Stimulated activated CD4-positive, alpha-beta T cell treated with anti-CD3 and anti-CD28 coated beads, TNF-alpha, amount 100 ng/mL, for 24 hours (primary cell): ENCODE measurements at regions not wholly inside any gene's neighbourhood (a gene's known extent, or its start where the extent isn't known, plus 50 kb on each side); places are given as distances from the start of the nearest gene placed in this dataset.
"Not testable (repeated sequence)": the region's sequence is repeated elsewhere in the genome, so short reads cannot be mapped to it uniquely, and the experiment has no call there.

ENCODE experiments used
- DNase-seq, 3 experiments: peaks; one replicate each; pipeline ENCODE4 v3.0.0-alpha.2; 2020; ENCODE audit warnings: low read depth in 3 of 3

DNA sequence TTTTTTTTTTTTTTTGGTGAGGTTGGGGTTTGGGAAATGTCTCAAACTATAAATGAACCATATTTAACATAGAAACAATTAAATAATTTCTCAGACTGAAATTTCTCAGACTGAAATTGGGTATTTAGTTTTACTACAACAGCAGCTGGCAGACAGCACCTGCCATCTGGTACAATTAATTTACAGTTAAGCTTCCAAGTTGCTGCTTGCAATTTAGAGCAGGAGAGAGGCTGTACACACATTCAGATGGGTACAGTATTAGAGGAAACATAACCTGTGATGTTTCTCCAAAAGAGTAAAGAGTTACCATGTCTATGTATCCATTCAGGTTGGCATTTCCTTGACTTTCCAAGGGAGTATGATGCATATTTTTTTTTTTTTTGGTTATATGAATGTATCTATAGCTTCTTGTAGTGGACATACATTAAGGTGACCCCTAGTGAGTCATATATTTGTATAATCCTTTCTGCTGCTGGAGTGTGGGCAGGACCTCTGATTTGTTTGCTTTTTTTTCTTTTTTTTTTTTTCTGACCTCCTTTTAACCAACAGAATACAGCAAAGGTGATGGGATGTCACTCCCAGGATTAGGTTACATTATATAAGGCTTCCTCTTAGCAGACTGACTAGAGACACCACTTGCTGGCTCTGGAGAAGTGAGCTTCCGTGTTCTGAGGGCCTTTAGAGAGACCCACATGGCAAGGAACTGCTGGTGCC lies 201.7 kb downstream of the PTH2R start:
- no peak for DNase-seq

- no peak for DNase-seq
These were observed 202.7 kb downstream of the PTH2R start for GRCh38 chr2:208609166-208609804.

DNA sequence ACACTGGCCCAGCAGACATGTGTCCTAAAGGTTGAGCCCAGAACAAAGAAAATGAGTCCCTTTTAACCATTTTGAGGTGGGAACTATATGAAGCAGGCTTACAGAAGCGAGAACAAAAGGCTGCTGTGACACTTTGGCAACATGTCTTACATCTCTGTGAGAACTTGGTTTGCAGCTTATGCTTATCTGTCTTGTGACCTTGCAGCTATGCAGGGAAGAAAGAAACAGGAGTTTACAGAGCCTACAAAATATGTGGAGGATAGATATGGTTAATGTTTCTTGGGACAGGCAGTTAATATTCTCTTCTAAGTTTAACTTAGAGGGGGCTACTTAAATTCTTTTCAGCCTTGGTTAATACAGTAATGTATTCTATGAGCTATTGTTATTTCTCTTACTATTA lies 209.1 kb downstream of the PTH2R start:
- DNase-seq = not testable (repeated sequence)

- no peak for DNase-seq
These were observed 211.6 kb downstream of the PTH2R start for GRCh38 chr2:208618220-208618619.

- DNase-seq = no peak
These were observed 213.4 kb downstream of the PTH2R start for GRCh38 chr2:208619993-208620392.

DNA sequence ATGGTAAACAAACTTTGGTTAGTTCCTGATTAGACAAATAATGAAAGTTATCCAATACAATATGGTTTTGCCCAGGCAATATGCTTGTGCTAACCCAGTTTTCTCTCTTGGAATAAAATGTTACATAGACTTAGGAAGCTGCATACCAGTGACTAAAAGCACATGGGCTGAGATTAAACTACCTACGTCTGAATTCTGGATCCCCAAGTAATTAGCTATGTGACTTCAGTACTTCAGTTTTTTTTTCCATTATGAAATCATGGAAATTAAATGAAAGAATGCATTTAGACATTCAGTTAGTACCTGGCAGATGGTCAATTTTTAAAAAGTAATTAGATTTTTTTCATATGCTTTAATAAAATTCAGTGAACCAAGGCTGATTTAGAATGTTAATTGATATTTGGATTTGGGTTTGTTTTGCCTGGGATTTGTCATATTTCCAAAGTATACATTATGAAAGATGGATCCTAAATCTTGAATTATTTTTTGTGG lies 213.9 kb downstream of the PTH2R start:
- DNase-seq = no peak

- no peak for DNase-seq
These were observed 220.7 kb downstream of the PTH2R start for GRCh38 chr2:208627110-208627884.

- no peak for DNase-seq
These were observed 221.3 kb downstream of the PTH2R start for GRCh38 chr2:208627916-208628315.

GRCh38 chr2:208638059-208638458 lies 231.5 kb downstream of the PTH2R start:
- DNase-seq = no peak

DNA sequence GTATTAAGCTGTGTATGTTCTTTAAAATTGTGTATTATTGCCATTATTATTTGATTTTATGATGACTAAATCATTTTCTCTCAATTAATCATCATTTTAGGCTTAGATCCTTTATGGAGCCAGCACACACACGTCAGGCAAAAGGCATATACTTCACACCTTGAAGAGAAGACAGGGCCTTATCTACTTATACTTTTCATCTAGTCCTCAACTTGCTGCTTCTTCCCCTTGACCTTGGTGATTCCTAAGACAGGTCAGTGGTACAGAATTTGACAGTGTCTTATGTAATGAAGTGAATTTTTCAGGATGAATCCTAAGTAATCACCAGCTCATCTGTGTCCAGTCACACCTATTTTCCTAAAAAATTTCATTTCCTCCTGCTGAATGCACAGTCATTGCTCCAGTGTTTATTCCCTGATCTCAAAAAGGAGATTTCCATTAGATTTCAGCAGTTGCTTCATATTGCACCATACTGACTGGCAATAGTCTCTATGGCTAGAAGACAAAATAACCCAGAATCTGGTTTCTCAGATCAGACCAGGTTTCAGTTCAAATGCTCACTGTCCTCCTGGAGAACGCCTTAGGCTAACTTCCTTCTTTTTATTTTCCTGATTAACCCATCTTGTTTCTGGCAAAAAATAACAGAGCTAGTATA lies 235.7 kb downstream of the PTH2R start:
- no peak for DNase-seq

GRCh38 chr2:208643145-208643544 lies 236.6 kb downstream of the PTH2R start:
- no peak for DNase-seq

DNA sequence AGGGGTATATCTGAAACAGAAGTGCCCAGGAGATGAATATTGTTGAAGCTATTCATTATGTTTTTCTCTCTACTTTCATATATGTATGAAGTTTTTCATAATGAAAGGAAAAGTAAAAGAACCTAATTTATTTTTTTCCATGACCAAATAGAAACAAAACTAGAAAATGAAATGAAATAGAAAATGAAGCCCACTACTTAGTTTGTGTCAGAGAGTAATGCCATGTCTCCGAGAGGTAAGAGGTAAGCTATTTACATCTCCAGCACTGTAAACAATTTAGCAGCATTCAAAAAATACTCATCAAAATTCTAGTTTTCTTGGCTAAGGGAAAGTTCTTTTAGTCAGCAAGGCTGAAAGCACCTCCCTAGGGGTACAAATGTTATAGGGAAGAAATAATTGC lies 238.6 kb downstream of the PTH2R start:
- no peak for DNase-seq

GRCh38 chr2:208648368-208648767 lies 241.8 kb downstream of the PTH2R start:
- DNase-seq = no peak

DNA sequence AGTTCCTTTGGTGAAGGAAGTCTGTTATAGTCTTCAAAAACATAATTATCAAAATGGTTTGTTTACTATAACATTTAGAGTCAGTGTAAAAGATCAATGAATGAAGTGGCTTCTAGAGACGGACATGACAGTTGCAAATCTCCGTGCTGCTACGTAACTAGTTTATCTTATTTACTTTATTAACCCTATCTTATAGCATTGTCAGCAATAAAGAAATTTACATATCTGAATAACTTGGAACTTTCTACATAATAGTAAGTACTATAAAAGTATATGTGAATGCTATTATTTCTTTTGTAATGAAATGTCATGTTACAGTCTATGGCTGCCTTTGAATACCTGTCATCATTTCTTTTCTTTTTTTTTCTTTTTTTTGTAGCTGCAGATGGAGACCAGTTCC lies 246.8 kb downstream of the PTH2R start:
- DNase-seq = no peak

DNA sequence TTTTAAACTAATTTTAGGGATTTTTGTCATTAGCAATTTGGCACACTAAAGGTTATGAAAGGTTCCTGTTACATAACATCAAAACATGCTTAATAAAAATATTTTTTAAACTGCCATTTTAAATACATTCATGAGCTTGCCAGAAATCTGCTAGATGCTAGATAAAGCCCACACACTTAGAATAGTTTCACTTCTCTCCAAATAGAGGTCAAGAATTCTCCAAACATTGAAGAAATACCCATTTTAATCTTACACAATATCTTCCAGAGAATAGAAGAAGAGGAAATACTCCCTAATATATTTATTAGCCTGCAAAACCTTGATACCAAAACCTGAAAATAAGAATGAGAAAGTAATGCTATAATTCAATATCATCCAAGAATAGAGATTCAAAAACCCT lies 247.5 kb downstream of the PTH2R start:
- DNase-seq = no peak

- no peak for DNase-seq
These were observed 250.9 kb downstream of the PTH2R start for GRCh38 chr2:208657468-208657867.

DNA sequence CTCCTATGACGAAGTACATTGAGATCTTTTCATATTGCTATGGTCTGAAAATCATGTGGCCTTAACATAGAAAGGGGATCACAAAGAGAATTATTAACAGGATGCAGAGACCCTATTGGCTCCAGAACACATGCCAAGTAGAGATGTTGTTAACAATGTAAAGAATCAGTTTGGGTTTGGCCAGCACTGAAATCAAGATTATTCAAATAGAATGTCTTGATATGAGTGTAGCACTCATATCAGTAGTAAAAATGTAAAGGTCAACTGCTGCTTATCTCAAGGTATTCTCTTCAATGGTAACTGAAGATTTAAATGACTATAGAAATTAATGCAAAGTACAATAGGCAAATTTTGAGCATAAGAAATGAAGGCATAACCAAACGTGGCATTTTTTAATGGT lies 262.8 kb downstream of the PTH2R start:
- DNase-seq = no peak

- no peak for DNase-seq
These were observed 264.7 kb downstream of the PTH2R start for GRCh38 chr2:208671284-208671683.

DNA sequence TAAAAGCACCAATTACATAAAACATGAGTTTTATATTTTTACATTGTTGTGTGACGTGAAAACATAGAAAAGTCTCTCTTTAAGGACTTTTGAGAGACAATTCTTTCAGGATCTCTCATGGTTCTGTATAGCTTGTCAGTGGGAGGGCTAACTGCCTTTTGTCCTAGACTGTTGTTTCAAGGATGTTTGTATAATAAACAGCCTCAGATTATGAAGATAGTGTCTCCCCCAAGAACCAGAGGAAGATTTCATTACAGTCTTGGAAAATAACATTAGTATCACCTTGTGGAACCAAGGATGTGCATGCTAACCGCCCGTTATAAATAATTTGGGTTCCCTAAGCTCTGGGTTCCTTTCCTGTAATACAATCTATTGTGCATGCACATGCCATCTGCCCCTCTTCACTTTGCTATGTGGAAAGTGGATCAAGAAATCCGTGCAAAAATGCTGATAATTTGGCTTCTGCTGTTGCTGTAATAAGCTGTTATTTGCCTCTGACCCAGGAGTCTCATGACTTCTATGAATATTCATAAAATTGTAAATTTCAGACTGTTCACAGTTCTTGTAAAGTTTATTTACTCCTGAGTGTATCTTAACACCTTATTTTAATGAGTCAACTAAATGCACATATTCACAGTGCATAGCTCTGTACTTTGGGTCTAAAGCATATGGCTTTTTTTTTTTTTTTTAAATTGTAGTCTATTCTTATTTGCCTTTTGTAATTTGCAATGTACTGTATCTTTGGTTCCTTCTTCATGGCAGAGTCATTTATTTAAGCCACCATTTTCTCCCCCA lies 265.5 kb downstream of the PTH2R start:
- no peak for DNase-seq

- no peak for DNase-seq
These were observed 267.0 kb downstream of the PTH2R start for GRCh38 chr2:208673631-208674030.

DNA sequence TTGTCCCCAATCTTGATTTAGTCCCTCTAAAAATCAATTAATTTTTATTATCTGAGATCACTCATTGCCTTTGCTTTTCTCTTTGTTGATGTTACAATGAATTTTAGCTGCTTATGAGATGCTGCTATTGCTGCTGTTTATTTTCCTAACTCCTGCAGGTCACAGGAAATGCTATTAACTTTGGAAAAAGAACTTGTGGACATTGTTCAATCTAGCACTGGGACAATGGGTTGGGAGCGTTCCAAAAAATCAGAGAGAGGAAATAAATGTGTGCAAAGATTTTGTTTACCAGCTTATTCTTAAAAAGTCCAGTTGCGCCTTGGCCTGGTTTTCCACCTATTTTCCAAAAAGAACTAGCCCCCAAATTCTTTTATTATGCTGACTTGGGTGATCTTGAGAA lies 268.3 kb downstream of the PTH2R start:
- DNase-seq = no peak
